ENCODE measurements at regions not wholly inside any gene's neighbourhood (a gene's known extent, or its start where the extent isn't known, plus 50 kb on each side); places are given as distances from the start of the nearest gene placed in this dataset.
"Not testable (repeated sequence)": the region's sequence is repeated elsewhere in the genome, so short reads cannot be mapped to it uniquely, and the experiment has no call there.

DNA sequence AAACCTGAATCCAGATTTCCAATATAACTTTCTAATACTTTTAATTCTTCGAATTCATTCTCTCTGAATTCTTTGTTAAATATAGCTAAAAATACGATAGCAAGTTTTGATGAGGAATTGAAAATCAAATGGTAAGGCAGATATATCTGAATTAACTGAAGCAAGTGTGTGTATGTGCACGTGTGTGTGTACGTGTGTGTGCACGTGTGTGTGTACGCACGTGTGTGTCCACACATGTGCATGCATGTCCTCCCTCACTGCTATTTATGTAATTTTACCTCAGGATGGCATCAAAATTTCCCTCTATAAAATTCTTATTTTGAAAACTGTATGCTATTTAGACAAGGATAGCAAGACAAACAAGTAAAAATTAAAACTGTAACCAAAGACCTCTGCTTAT is 961.3 kb upstream of the CNTN5 start:
- 69 to 77% methylated on average over 7 of the region's 7 CpGs for WGBS, 2 donors
- DNase-seq, result no peak
- H3K27ac ChIP-seq, result no peak overlapping the region
- H3K4me1 ChIP-seq, result no peaks in the 10 kb centered on the region
- H3K36me3 ChIP-seq, result no peaks in the 10 kb centered on the region
- H3K9me3 ChIP-seq, result no peaks in the 10 kb centered on the region
- TF ChIP-seq, protein P1, sequence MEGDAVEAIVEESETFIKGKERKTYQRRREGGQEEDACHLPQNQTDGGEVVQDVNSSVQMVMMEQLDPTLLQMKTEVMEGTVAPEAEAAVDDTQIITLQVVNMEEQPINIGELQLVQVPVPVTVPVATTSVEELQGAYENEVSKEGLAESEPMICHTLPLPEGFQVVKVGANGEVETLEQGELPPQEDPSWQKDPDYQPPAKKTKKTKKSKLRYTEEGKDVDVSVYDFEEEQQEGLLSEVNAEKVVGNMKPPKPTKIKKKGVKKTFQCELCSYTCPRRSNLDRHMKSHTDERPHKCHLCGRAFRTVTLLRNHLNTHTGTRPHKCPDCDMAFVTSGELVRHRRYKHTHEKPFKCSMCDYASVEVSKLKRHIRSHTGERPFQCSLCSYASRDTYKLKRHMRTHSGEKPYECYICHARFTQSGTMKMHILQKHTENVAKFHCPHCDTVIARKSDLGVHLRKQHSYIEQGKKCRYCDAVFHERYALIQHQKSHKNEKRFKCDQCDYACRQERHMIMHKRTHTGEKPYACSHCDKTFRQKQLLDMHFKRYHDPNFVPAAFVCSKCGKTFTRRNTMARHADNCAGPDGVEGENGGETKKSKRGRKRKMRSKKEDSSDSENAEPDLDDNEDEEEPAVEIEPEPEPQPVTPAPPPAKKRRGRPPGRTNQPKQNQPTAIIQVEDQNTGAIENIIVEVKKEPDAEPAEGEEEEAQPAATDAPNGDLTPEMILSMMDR (IDR thresholded peaks at IDR 0.05), result no peak
- TF ChIP-seq EP300 (IDR thresholded peaks at IDR 0.05) (no peak), POLR2A (IDR thresholded peaks at IDR 0.05) (no peak)
- H3K27me3 ChIP-seq, result no peaks in the 10 kb centered on the region
- no peak overlapping the region for H3K4me3 ChIP-seq
- intact Hi-C loops (cut with DNase I), result no loop called here

- Histone ChIP-seq H3K27me3 (no peaks in the 10 kb centered on the region), H3K4me3 (no peak overlapping the region), H3K36me3 (no peaks in the 10 kb centered on the region), H3K9me3 (no peaks in the 10 kb centered on the region), H3K4me1 (no peaks in the 10 kb centered on the region), H3K27ac (no peak overlapping the region)
- TF ChIP-seq POLR2AphosphoS5 (IDR thresholded peaks at IDR 0.05), result no peak
- TF ChIP-seq EP300 (IDR thresholded peaks at IDR 0.05), result no peak
- TF ChIP-seq, protein P1 (IDR thresholded peaks at IDR 0.05), result no peak
- no peak for TF ChIP-seq POLR2A (IDR thresholded peaks at IDR 0.05)
- 72 to 91% methylated on average over 1 of the region's 1 CpG for WGBS, 2 donors
- DNase-seq, result no peak
- intact Hi-C loops (cut with DNase I), result no loop called here
These were observed 960.0 kb upstream of the CNTN5 start for GRCh38 chr11:98060759-98061158.

- DNase-seq, result no peak
- Histone ChIP-seq H3K36me3 (no peaks in the 10 kb centered on the region), H3K4me3 (no peak overlapping the region), H3K9me3 (no peaks in the 10 kb centered on the region), H3K27ac (no peak overlapping the region), H3K4me1 (no peaks in the 10 kb centered on the region), H3K27me3 (no peaks in the 10 kb centered on the region)
- TF ChIP-seq EP300 (IDR thresholded peaks at IDR 0.05) (no peak), POLR2A (IDR thresholded peaks at IDR 0.05) (no peak), POLR2AphosphoS5 (IDR thresholded peaks at IDR 0.05) (no peak)
- TF ChIP-seq, protein P1 (IDR thresholded peaks at IDR 0.05), result no peak
- WGBS, 2 donors, result 56 to 64% methylated on average over 2 of the region's 2 CpGs
- intact Hi-C loops (cut with DNase I), result no loop called here
These were observed 958.9 kb upstream of the CNTN5 start for GRCh38 chr11:98061858-98062257.

DNA sequence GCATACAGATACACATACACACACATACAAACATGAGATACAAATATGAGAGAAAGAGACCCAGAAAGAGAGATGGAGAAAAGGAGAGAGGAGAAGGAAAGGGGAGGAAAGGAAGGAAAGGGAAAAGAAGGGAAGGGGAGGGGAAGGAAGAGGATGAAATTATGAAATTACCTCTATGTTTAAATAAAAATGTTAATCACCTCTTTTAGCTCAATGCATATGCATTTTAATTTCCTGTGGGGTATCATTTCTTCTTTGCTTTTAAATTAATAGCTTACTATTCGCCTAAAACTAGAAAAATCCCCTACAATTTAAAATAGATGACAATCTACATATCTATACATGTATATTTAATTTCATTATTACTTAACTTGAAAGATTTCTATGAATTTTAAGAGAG is 958.0 kb upstream of the CNTN5 start:
- H3K4me1 ChIP-seq, result no peaks in the 10 kb centered on the region
- intact Hi-C loops (cut with DNase I), result no loop called here

DNA sequence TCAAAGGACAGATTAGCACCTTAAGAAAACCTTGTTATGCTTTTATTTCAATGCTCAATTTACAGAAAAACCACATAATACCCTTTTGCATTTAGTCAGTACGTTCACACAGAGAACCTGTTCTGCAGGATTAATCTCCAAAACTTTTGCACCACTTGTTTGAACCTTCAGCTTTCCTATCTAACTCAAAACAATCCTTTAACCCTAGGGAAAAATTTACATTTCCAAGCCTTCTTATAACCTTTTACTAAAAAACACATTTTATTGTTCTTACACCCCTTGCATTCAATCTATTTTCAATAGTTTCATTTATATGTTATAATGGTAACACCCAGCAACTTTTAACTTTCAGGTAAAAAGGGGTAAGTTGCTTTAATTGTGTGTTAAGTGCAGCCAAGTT is 952.5 kb upstream of the CNTN5 start:
- no peaks in the 10 kb centered on the region for H3K36me3 ChIP-seq
- DNase-seq, result no peak
- no peaks in the 10 kb centered on the region for H3K27me3 ChIP-seq
- WGBS, 2 donors, result 26 to 60% methylated on average over 1 of the region's 1 CpG
- H3K9me3 ChIP-seq, result no peaks in the 10 kb centered on the region
- intact Hi-C loops (cut with DNase I), result no loop called here
- no peak for TF ChIP-seq POLR2A (IDR thresholded peaks at IDR 0.05)
- TF ChIP-seq, protein P1 (IDR thresholded peaks at IDR 0.05), result no peak
- no peak for TF ChIP-seq EP300 (IDR thresholded peaks at IDR 0.05)
- TF ChIP-seq POLR2AphosphoS5 (IDR thresholded peaks at IDR 0.05), result no peak
- no peaks in the 10 kb centered on the region for H3K4me1 ChIP-seq
- no peak overlapping the region for H3K4me3 ChIP-seq
- no peak overlapping the region for H3K27ac ChIP-seq

More for the DNA sequence above, 958.0 kb upstream of the CNTN5 start:
- Histone ChIP-seq H3K36me3 (no peaks in the 10 kb centered on the region), H3K4me3 (no peak overlapping the region), H3K9me3 (no peaks in the 10 kb centered on the region), H3K27ac (no peak overlapping the region), H3K27me3 (no peaks in the 10 kb centered on the region)
- no peak for TF ChIP-seq POLR2A (IDR thresholded peaks at IDR 0.05)
- no peak for TF ChIP-seq EP300 (IDR thresholded peaks at IDR 0.05)
- 77 to 87% methylated on average over 1 of the region's 1 CpG for WGBS, 2 donors
- no peak for DNase-seq

GRCh38 chr11:98069147-98069546 is 951.6 kb upstream of the CNTN5 start:
- H3K36me3 ChIP-seq; intact Hi-C loops (cut with DNase I); DNase-seq; H3K9me3 ChIP-seq; H3K27me3 ChIP-seq; H3K4me3 ChIP-seq; H3K4me1 ChIP-seq; H3K27ac ChIP-seq: not testable (repeated sequence)
- WGBS, 2 donors, result 87 to 93% methylated on average over 16 of the region's 16 CpGs

All from sigmoid colon (tissue), 6 donors.